GM21381 (cell line): ENCODE measurements at regions not wholly inside any gene's neighbourhood (a gene's known extent, or its start where the extent isn't known, plus 50 kb on each side); places are given as distances from the start of the nearest gene placed in this dataset.
A peak's percentile ranks its signal among the peaks of the same experiment; 100 is the strongest.

Source experiments
- ATAC-seq: cut with Tn5 transposase; IDR thresholded peaks from one replicate; pipeline ENCODE4 v1.9.1; 2021; ENCODE audit warnings: mild to moderate bottlenecking, moderate library complexity; ENCODE audit not compliant: unreplicated experiment

DNA sequence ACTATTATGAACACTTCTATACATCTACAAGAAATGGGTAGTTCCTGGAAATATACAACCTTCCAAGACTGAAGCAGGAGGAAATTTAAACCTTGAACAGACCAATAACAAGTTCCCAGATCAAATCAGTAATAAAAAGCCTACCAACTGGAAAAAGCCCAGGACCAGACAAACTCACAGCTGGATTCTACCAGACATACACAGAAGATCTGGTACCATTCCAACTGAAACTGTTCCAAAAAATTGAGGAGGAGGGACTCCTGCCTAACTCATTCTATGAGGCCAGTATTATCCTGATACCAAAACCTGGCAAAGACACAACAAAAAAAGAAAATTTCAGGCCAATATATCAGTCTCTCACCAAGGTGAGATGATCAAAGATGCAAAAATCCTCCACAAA lies 189.4 kb downstream of the RPS29 start:
- no peak for ATAC-seq

DNA sequence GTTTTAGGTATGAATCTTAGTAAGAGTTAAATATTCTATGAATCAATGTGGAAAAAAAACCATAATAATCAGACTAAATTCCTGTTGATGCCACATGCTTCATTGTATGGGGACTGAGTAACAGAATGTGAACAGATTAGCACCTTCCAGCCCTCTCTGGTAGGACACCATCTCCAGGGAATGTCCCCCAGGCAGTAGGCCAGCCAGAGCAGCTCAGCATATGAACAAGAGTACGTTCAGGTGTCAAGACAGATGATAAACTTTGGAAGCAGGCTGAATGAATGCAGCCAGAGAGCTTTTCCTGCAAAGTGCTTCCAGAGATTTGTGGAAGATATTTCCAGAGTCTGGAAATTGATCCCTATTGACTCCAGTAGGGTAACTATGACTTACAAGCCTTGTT lies 204.4 kb downstream of the RPS29 start:
- no peak for ATAC-seq

DNA sequence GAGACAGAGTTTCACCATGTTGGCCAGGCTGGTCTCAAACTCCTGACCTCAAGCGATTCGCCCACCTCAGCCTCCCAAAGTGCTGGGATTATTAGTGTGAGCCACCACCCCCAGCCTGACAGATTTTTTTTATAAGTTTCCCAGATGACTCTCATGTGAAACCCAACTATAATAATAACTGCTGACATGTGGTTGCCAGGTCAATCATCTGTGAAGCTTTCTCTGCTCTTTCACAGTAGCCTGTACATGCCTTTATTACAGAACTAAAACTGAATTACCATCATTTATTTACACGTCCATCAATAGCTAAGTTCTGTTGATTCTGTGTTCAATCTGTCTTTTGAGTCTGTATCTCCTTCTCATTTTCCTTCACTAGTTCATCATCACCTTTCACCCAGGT lies 218.5 kb downstream of the RPS29 start:
- no peak for ATAC-seq

DNA sequence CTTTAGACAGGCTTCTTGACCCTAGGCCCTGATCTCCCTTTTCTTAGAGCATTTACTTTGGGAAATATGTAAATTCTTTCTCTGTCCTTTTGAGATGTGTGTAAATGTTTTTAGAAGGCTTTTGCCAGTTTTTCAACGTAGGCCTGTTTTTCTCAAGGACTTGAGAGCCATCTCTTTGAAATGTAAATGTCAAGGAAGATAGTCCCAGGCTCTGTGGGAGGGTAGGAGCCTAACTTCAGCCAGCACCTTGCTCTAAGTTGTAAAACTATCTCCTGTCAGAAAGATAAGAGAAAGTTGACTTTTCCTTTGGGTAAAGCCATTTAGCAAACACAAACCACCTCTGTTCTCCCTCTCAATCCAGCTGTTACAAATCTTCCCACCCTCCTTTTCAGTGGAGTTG lies 219.8 kb downstream of the RPS29 start:
- no peak for ATAC-seq

DNA sequence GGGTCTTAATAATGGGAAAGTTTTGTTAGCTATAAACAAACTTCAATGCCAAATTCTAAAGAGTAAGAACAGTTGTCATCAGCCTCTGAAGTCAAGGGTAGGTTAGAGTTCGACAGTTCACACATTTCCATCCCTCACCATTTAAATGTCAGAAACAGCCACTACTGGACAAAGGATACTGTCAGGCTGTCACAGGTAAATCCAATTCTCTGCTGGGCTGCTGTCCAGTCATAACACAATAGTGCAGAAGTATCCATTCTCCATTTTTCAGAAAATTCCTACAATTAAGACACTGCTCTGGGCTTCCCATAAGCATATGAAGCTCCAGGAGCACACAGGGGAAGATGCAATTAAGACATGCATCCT lies 221.4 kb downstream of the RPS29 start:
- ATAC-seq = no peak

DNA sequence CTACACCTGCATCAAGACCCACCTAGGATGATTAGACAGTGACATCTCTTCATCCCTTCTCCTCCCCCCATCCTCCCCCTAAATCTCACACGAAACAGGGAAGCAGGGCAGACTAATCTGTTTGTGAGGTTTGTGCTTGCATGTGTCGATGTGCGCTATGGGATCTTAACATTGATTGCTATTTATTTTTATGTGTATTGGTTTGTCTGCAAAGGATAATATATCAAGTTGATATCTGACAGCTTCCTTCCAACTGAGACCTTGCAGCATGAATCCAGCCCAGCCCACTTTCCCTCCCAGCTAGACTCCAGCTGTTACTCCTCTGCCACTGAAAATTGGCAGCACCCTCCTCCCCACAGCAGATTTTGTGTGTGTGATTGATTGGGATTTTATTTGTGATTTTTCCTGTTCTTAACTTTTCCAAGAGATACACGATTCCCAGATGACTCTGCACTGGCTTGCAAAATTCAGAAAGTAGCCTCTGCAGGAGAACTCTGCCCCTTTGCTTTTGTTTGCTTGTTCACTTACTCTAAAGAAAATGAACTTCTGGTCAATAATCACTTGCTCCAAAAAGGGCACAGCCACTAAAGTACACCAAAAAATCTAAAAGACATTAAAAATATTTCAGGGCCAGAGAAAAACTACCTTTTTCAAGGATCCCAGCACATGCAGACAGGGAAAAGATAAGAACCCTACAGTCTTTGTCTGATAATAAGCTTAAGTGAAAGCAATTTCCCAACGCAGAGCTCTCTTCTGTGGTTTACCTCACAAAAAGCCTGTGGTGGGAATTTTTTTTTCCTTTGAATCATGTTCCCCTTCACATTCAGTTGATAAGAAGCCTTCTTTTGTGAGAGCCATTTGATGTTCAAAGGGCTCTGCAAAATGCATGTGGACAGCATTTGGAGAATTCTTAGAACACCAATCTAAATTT lies 222.1 kb downstream of the RPS29 start:
- no peak for ATAC-seq

DNA sequence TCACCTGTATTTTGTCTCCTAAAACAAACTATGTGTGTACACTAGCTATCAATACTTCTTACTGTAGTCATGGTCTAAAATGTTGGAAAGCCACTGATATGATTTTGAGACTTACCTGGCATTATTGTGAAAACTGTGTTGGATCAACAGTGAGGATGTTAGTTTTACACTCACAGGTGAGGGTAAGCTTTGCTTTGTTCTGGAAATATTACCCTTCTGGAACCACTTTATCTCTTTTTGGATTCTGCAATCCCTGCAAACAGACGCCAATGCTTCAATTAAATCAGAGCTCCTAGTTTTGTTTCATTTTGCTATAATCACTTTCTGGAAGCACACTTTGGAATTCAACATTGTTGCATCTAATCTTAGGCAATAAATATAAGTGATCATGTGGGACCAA lies 223.3 kb downstream of the RPS29 start:
- no peak for ATAC-seq

DNA sequence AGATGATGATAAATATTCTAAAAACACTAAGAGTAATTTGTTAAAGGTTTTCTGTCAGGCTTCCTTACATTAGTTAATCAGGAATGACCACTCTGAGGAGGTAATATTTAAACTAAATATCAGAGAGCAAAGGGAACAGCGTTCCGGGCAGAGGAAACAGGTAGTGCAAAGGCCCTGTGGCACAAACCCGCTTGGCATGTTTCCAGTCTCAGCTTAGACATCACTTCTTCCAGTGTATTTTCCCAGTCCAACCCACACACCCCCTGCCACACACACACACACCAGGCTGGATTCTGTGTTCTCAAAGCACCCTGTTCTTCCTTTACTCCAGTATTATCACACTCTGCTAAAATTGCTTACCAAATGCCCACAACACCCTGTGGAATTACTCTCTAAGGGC lies 247.1 kb downstream of the RPS29 start:
- no peak for ATAC-seq

DNA sequence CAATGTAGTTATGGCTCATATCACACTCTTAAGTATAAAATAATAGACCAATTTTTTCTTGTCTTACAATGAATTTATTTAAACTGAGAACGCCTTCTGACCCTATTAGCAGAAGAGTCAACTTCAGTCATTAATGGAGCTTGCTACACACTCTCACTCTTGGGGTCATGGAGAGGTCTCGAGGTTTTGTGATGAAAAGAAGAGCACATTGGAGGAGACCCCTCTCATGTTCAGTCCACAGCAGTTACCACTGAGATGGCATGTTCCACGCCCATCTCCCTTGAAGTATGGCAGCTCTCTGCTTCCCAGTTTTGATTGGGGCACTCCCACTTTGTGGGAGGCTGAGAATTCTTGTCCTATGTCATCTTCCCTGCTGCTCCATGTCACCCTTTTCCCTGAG lies 266.4 kb downstream of the RPS29 start:
- no peak for ATAC-seq

DNA sequence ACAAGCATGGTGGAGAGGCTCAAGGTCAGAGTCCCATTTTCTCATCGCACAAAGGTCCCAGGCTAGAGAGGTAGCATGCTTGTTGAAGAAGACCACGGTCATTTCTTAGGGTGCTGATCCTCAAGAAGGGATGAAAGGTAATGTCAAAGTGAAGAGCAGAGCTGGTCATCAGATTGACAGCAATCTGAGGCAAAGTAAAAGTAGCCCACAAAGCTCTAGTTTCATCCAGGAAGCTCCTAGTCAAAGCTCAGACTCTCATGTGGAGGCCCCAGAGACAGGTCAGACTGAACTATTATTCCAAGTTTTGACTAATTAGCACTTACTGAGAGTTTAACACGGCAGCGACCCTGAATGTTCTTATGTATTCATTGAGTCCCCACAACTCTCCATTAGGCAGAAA lies 270.6 kb downstream of the RPS29 start:
- ATAC-seq = no peak

DNA sequence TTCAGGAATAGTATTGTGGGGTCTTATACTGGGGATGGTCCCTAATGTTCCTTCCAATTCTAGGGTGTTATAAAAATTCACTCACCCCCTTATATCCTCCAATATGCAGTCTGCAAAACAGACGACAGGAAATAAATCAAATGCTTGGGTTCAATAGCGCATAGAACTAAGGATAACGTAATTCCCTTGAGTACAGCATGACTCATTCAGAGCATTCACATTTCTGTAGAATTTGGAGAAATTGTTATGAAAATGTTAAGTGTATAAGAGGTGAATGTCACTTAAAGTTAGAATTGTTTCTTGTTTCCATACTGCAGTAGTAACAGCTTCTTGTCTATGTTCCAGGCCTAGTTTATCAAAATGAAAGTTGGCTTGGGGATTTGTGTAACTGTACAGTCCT lies 271.4 kb downstream of the RPS29 start:
- ATAC-seq = no peak

DNA sequence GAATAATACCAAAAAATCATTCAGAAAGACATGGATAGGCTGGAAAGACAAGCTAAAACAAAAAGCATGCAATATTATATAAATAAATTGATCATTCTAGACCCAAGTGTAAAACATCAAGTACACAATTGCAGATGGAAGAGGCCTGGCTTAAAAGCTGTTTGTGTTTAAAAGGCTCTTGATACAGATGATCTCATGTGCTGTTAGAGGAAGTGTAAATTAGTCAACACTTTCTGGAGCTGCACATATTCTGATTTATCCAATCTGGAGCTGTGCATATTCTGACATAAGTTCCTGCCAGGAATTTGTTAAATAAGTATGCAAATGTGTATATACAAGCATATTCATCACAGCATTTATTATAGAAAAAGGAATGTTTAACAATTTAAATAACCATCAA lies 273.1 kb downstream of the RPS29 start:
- no peak for ATAC-seq

DNA sequence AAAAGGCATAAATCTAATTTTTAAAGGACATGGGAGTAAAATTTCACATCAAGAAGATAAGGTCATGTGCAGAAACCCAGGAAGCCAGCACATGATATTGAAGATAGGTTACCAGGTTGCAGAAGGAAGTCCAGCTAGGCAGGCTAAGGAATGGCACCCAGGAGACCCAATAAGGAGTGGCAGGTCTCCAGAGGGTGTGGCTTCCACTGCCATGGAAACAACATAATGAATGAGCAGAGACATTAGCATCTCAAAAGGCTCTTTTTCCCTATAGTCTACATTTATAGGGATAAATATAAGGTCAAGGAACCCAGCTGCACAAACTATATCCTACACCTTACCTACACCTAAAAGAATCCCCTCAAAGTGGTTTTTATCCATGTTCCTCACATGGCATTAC lies 275.9 kb downstream of the RPS29 start:
- ATAC-seq = no peak

DNA sequence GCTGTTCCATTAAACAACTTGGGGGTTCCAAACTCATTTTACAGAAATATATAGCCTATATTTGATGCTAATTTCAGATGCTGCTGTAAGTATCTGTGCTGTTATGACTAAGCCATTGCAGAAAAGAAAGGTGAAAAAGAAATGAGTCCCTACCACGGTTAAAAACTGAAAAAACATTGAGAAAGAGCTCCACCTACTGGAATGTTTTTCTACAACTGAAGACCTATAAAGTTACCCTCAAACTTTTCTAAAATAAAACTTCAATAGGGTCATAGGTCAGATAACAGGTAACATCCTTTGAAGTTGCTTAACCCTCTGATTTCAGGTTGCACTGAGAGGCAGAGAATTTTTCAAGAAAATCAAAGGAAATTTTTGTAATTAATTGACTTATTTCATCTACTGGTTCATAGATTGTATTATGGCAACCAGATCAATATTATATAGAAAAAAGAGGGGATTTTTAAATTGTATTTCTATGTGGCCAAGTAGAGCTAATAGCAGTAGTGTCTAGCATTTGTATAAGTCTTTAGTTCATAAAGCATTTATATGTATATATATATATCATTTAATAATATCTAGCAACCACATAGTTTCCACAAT lies 279.9 kb downstream of the RPS29 start:
- ATAC-seq = peak; percentile 49

DNA sequence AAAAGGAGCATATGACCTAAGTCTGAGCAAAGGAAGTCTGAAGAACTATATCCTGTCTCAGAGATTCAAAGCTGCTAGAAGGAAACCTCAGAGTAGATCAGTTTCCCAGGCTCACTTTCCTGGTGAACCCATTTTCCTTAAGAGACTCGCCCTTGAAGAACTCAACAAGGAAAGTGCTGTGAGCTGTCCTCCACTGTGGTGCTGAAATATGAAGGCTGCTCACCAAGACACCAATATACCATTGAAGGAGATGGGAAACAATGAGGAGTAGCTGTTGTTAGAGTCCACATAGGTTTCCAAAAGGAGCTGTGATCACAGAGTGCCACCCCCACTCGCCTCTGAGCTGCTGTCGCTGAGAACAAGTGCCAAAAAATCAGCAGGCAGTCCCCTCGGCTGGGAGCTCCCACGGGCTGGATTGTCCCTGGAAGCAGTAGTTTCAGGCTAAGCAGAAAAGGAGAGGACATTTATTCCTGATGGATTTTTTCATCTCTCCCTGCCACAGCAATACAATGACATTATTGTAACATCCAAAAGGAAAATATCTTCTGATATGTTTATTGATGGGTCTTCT lies 282.1 kb downstream of the RPS29 start:
- no peak for ATAC-seq

DNA sequence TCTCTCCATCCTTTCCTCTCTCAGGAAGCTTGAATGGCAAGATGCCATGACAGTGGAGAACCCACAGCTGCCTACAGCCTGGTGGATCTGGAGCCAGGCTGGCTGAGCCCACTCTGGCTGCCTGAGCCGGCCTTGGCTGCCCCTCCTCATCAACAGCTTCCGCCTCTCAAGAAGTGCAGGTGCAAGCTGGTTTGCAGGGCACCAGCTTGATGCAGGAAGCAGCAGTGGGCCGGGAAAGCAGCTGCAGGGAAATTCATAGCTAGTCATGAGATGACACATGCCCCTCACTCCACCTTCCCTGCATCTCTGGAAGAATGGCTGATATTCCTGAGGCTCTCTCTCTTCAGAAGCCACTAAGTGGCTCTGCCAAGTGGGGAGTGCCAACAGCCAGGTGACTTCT lies 289.1 kb downstream of the RPS29 start:
- ATAC-seq = no peak

DNA sequence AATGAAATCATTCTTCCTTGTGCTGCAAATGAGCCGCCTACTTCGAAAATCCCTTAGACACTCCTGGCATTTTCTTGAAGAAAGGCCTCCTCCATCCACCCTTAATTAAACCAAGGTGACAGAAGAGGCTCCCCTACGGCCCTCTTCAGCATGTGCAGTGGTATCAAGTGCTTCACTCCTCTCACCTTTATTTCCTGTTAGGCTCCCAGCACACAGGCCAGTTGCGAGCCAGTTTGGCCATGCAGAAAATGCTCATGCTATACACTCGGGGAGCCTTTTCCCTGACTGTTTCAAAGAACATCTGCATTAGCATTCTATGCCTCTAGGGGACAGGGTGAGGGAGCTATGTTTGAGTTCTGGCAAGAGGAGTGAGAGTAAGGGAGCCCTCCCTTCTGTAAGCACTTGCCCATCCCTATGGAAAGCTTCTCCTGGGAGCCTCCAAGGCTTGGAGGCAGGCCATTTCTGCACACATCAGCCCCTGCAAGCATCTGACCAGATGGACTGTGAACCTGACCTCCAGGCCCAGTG lies 291.5 kb downstream of the RPS29 start:
- ATAC-seq = no peak

DNA sequence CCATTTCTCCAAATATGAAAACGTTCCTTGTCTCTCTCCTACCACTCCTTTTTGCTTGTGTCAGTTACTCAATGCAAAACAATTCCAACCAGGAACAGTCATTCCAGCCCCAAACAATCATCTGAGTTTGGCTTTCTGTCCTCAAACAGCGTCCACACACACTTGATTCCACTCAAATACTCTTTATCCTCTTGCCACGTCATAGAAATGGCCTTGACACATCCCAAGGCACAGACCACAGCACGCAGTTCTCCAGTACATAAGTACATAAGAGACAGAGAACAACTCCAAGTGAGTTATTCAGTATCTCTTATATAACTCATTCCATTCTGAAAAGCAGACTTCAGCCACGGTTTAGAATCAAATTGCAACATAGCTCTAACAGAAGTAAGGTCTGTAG lies 299.2 kb downstream of the RPS29 start:
- no peak for ATAC-seq

DNA sequence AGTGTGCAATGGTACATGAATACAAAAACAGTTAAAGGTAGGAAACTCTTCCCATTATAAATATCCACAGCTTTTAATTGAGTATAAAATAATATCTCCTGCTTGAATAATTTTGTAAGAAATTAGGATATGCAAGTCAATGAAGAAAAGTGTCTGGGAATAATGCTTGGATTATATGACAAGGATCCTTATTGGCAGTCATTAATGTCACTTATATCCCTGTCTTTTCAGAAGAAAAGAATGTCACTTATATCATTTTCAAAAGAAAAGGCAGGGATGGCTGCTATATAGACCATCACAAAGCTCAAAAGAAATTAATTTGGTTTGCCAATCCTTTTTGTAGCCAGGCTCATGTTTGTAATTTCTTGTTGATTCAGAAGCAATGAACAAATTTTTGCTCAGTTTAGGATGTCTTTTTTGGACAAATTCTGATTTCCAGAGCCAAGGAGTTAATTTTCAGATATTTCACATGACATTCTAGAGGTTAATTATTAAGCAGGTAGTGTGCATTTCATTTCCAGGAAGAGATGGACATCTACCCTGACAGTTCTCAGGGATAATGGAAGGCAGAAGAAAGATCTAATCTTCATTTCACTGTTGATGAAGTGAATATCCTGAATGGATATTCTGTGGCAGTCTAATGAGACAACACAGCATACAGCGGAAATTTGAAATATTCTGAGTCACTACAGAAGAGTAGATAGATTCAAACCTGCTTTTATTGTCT lies 299.8 kb downstream of the RPS29 start:
- no peak for ATAC-seq

DNA sequence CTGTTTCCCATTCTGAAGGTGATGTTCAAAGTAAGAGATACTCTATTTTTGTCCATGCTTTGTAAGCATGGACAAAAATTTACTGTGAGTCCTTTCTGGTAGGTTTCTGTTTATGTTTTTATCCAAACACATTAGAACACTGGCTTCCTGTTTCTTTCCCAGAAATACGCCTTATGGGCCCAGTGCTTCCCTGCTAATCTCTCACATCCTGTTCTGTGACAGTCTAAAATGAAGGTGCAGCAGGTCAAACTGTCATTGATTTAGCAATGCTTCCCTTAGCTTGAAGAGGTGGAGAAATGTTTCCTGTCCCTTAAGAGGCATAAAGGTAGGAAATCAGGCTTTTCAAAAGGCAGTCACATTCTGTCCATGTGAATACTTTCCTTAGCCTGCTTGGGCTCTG lies 305.6 kb downstream of the RPS29 start:
- ATAC-seq = no peak

DNA sequence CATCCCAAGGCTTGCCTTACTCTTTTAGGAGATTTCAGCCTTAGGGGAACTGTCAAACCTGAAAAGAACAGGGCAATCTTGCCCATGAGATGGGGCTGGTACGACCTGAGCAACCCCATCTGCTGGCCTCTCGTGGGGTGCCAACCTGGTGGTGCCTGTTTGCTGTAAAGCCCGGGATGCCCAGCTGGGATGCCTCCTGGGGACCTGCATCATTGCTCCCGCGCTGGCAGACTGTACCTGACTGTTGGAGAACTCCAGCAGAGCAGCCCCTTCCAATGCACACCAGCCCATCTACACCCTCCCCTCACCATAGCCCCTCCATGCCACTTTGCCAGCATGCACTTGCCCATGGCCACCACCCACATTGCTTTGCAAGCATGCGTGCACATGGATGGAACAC lies 335.7 kb downstream of the RPS29 start:
- no peak for ATAC-seq
